ENCODE measurements at regions not wholly inside any gene's neighbourhood (a gene's known extent, or its start where the extent isn't known, plus 50 kb on each side); places are given as distances from the start of the nearest gene placed in this dataset.

DNA sequence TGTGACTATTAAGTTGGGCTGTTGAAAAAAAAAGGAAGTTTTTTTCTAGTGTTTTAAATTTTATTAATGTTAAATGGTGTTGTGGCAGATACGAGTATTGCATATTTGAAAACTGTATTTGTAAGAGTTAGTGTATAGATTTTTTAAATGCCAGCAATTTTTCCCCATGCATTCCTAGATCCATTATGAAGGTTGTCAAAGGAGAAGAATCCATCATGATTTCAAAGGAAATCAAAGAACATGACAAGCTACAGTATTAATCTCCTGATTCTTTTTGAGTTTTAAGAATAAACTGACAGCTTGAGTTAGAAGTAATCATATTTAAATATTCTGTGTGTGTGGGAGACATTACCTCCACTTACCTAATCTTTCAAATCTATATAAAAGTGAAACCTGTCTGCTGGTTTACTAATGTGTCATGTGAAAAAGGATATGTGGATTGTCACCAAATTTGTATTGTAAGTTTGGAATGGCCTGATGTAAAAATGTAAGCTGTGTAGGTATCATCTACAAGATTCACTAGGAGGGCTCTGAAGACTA, 111.0 kb upstream of the HS3ST5 start:
- intact Hi-C loops (cut with micrococcal nuclease), result no loop called here

More for the DNA sequence above, 111.0 kb upstream of the HS3ST5 start:
- ChIA-PET POLR2A (no interaction called here), CTCF (ENCODE audit: low intra/inter-chr PET ratio) (no interaction called here)
- BruUV-seq (replicated peaks), result no TSS peak
- Histone ChIP-seq H3K27me3 (ENCODE audit: control insufficient read depth in 2 of 2, insufficient read depth in 2 of 2, low read length in 2 of 2) (no peaks in the 10 kb centered on the region), H3K36me3 (ENCODE audit: control insufficient read depth, insufficient read depth, low read length) (no peaks in the 10 kb centered on the region), H3K9ac (ENCODE audit: insufficient read depth in 1 of 2, low read depth in 2 of 2, low read length in 2 of 2) (no peak overlapping the region), H3K4me1 (replicated peaks in 1 of 2; ENCODE audit: control insufficient read depth in 2 of 2, insufficient read depth in 2 of 2, low read length in 2 of 2) (no peaks in the 10 kb centered on the region), H3K4me3 (no peak overlapping the region), H2AFZ (ENCODE audit: low read depth, low read length) (no peak overlapping the region), H4K20me1 (replicated peaks; ENCODE audit: control insufficient read depth, insufficient read depth, low read length) (no peaks in the 10 kb centered on the region), H3K27ac (ENCODE audit: extremely low read depth, low read depth, low read length) (no peak overlapping the region), H3K9me3 (replicated peaks; ENCODE audit: control insufficient read depth, insufficient read depth, low read depth, low read length) (no peaks in the 10 kb centered on the region), H3K79me2 (ENCODE audit: control insufficient read depth, insufficient read depth, low read length) (no peaks in the 10 kb centered on the region), H3K4me2 (ENCODE audit: insufficient read depth, low read length) (no peak overlapping the region), H3K9me1 (ENCODE audit: control insufficient read depth, insufficient read depth, low read length) (no peaks in the 10 kb centered on the region)
- ATAC-seq (no peak), DNase-seq (ENCODE audit: extremely low read depth in 1 of 4, low spot score in 3 of 4) (no peak), FAIRE-seq (no peak)
- 0% methylated on average over 1 of the region's 1 CpG for WGBS (ENCODE audit: insufficient coverage, low coverage, missing lambda C conversion rate)
- in situ Hi-C loops (cut with MboI), result no loop called here
- no peak for TF ChIP-seq SIN3B (IDR thresholded peaks at IDR 0.05; ENCODE audit: low read depth)
- TF ChIP-seq MIER1 (IDR thresholded peaks at IDR 0.05; ENCODE audit: low read depth), result no peak
- no peak for TF ChIP-seq NBN (IDR thresholded peaks at IDR 0.05; ENCODE audit: low read depth)
- no peak for TF ChIP-seq ETV6 (IDR thresholded peaks at IDR 0.05; ENCODE audit: borderline replicate concordance in 1 of 2, low read depth in 2 of 2, low read length in 1 of 2)
- no peak for TF ChIP-seq ETV6 (CRISPR knock-in tag; IDR thresholded peaks at IDR 0.05; ENCODE audit: borderline replicate concordance)
- no peak for TF ChIP-seq ASH1L (IDR thresholded peaks at IDR 0.05; ENCODE audit: borderline replicate concordance, low read depth, partially characterized antibody)
- no peak for TF ChIP-seq HNRNPLL (IDR thresholded peaks at IDR 0.05; ENCODE audit: low read depth, low read length, poor library complexity, severe bottlenecking)
- TF ChIP-seq, protein P1, sequence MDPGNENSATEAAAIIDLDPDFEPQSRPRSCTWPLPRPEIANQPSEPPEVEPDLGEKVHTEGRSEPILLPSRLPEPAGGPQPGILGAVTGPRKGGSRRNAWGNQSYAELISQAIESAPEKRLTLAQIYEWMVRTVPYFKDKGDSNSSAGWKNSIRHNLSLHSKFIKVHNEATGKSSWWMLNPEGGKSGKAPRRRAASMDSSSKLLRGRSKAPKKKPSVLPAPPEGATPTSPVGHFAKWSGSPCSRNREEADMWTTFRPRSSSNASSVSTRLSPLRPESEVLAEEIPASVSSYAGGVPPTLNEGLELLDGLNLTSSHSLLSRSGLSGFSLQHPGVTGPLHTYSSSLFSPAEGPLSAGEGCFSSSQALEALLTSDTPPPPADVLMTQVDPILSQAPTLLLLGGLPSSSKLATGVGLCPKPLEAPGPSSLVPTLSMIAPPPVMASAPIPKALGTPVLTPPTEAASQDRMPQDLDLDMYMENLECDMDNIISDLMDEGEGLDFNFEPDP (CRISPR knock-in tag; IDR thresholded peaks at IDR 0.05), result no peak
- TF ChIP-seq ARID1B (IDR thresholded peaks at IDR 0.05), result no peak
- no peak for TF ChIP-seq ZNF668 (CRISPR knock-in tag; IDR thresholded peaks at IDR 0.05)
- TF ChIP-seq ZSCAN29 (IDR thresholded peaks at IDR 0.05), result no peak
- TF ChIP-seq, protein P2, sequence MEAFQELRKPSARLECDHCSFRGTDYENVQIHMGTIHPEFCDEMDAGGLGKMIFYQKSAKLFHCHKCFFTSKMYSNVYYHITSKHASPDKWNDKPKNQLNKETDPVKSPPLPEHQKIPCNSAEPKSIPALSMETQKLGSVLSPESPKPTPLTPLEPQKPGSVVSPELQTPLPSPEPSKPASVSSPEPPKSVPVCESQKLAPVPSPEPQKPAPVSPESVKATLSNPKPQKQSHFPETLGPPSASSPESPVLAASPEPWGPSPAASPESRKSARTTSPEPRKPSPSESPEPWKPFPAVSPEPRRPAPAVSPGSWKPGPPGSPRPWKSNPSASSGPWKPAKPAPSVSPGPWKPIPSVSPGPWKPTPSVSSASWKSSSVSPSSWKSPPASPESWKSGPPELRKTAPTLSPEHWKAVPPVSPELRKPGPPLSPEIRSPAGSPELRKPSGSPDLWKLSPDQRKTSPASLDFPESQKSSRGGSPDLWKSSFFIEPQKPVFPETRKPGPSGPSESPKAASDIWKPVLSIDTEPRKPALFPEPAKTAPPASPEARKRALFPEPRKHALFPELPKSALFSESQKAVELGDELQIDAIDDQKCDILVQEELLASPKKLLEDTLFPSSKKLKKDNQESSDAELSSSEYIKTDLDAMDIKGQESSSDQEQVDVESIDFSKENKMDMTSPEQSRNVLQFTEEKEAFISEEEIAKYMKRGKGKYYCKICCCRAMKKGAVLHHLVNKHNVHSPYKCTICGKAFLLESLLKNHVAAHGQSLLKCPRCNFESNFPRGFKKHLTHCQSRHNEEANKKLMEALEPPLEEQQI (IDR thresholded peaks at IDR 0.05), result no peak
- TF ChIP-seq, protein P3, sequence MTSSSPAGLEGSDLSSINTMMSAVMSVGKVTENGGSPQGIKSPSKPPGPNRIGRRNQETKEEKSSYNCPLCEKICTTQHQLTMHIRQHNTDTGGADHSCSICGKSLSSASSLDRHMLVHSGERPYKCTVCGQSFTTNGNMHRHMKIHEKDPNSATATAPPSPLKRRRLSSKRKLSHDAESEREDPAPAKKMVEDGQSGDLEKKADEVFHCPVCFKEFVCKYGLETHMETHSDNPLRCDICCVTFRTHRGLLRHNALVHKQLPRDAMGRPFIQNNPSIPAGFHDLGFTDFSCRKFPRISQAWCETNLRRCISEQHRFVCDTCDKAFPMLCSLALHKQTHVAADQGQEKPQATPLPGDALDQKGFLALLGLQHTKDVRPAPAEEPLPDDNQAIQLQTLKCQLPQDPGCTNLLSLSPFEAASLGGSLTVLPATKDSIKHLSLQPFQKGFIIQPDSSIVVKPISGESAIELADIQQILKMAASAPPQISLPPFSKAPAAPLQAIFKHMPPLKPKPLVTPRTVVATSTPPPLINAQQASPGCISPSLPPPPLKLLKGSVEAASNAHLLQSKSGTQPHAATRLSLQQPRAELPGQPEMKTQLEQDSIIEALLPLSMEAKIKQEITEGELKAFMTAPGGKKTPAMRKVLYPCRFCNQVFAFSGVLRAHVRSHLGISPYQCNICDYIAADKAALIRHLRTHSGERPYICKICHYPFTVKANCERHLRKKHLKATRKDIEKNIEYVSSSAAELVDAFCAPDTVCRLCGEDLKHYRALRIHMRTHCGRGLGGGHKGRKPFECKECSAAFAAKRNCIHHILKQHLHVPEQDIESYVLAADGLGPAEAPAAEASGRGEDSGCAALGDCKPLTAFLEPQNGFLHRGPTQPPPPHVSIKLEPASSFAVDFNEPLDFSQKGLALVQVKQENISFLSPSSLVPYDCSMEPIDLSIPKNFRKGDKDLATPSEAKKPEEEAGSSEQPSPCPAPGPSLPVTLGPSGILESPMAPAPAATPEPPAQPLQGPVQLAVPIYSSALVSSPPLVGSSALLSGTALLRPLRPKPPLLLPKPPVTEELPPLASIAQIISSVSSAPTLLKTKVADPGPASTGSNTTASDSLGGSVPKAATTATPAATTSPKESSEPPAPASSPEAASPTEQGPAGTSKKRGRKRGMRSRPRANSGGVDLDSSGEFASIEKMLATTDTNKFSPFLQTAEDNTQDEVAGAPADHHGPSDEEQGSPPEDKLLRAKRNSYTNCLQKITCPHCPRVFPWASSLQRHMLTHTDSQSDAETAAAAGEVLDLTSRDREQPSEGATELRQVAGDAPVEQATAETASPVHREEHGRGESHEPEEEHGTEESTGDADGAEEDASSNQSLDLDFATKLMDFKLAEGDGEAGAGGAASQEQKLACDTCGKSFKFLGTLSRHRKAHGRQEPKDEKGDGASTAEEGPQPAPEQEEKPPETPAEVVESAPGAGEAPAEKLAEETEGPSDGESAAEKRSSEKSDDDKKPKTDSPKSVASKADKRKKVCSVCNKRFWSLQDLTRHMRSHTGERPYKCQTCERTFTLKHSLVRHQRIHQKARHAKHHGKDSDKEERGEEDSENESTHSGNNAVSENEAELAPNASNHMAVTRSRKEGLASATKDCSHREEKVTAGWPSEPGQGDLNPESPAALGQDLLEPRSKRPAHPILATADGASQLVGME (CRISPR knock-in tag; IDR thresholded peaks at IDR 0.05), result no peak
- no peak for TF ChIP-seq CBX5 (IDR thresholded peaks at IDR 0.05; ENCODE audit: borderline replicate concordance, low read depth)
- TF ChIP-seq HSF4 (CRISPR knock-in tag; IDR thresholded peaks at IDR 0.05; ENCODE audit: borderline replicate concordance), result no peak

Measured in K562 (cell line).